Pancreas (tissue), 10 donors: ENCODE measurements at regions not wholly inside any gene's neighbourhood (a gene's known extent, or its start where the extent isn't known, plus 50 kb on each side); places are given as distances from the start of the nearest gene placed in this dataset.

ENCODE experiments used
- ATAC-seq, 4 donors: fragments of 200-7000 bp; cut with Tn5 transposase; one replicate each; pipeline versions ENCODE4 v1.8.0 to v1.9.1; 2020; ENCODE audit warnings: mild to moderate bottlenecking in 4 of 4, moderate library complexity in 4 of 4
- DNase-seq, 6 donors: peaks; one replicate each; pipeline ENCODE4 v3.0.0-alpha.2; 2020
- FAIRE-seq: peaks from 2 replicates; lab custom pipeline; 2012; peaks lifted over from hg19 to GRCh38; lab: Jason Lieb, UNC
- H3K27ac ChIP-seq, 4 donors: fragments of 200-600 bp; sonication (generic); 1 replicate in 3 of 4; 2 replicates in 1 of 4; pipeline versions ENCODE4 v1.5.0 to v1.8.0; 2020
- H3K27me3 ChIP-seq, 4 donors: fragments of 200-600 bp; one replicate each; pipeline ENCODE4 v1.8.0; 2021
- H3K36me3 ChIP-seq, 3 donors: fragments of 200-600 bp; sonication (generic) in 1 of 3; one replicate each; pipeline versions ENCODE4 v1.5.0 to v1.8.0; 2020 to 2021
- H3K4me1 ChIP-seq, 3 donors: fragments of 200-600 bp; one replicate each; pipeline ENCODE4 v1.8.0; 2021
- H3K4me3 ChIP-seq, 4 donors: fragments of 200-600 bp; sonication (generic) in 2 of 4; one replicate each; pipeline versions ENCODE4 v1.5.0 to v1.8.0; 2020 to 2021
- H3K9me3 ChIP-seq, 4 donors: fragments of 200-600 bp; one replicate each; pipeline ENCODE4 v1.8.0; 2021
- CTCF ChIP-seq, 4 donors: fragments of 200-600 bp; sonication (generic) in 3 of 4; IDR thresholded peaks; one replicate each; pipeline versions ENCODE4 v1.5.0 to v1.8.0; 2021; ENCODE audit warnings: antibody characterized with exemption in 4 of 4
- WGBS, 2 donors: extraction: QIAGEN DNeasy Blood & Tissue Kit; methylation state at CpG; one replicate each; pipeline ENCODE4 v1.1.7; 2013; 5-methylcytosine and 5-hydroxymethylcytosine counted together
- intact Hi-C, 3 donors: fragments of 100-400 bp; cut with DNase I; formaldehyde crosslinking; loops; one replicate each; pipeline versions ENCODE4 v1.11.1 to v1.14.2; 2022
- donor health status: healthy with polysubstance abuse.
- donor health status: DM: no; HTN: no; CAD: no; lungs with moderate emphysema.
- donor health status: DM: no; HTN: no; CAD: no.
- donor health status: control.
- donor health status: control.
- donor health status: Bipolar disorder and iron deficiency.
- donor health status: DM: yes; HTN: yes; CAD: no.
- donor health status: DM: no; HTN: no; CAD: no.
- donor health status: DM: no; HTN: no; CAD: no.
- donor health status: DM: yes; HTN: yes; CAD: no.

- ATAC-seq (no peak), DNase-seq (no peak), FAIRE-seq (no peak)
- no peak overlapping the region for H3K27ac ChIP-seq
- intact Hi-C loops: no loop called here
- H3K9me3 ChIP-seq: no peaks in the 10 kb centered on the region
- H3K4me3 ChIP-seq: no peak overlapping the region
- WGBS, 2 donors: 44 to 58% methylated on average over 1 of the region's 1 CpG
- no peaks in the 10 kb centered on the region for H3K36me3 ChIP-seq
- no peak for TF ChIP-seq CTCF (IDR thresholded peaks at IDR 0.05)
- H3K27me3 ChIP-seq: no peaks in the 10 kb centered on the region
- H3K4me1 ChIP-seq: no peaks in the 10 kb centered on the region
These were observed 403.3 kb downstream of the PLK2 start for GRCh38 chr5:58056546-58056945.

GRCh38 chr5:58054018-58054417, 405.9 kb downstream of the PLK2 start:
- H3K27me3 ChIP-seq: no peaks in the 10 kb centered on the region
- H3K4me3 ChIP-seq: no peak overlapping the region
- TF ChIP-seq CTCF (IDR thresholded peaks at IDR 0.05): no peak
- H3K9me3 ChIP-seq: no peaks in the 10 kb centered on the region
- 96 to 100% methylated on average over 1 of the region's 1 CpG for WGBS, 2 donors
- DNase-seq (no peak), ATAC-seq (no peak), FAIRE-seq (no peak)
- no peak overlapping the region for H3K27ac ChIP-seq
- peaks cover 0 to 8% (median 2%) of the 10 kb centered on the region in 3 donors for H3K4me1 ChIP-seq
- intact Hi-C loops: no loop called here
- H3K36me3 ChIP-seq: no peaks in the 10 kb centered on the region

GRCh38 chr5:58048954-58049353, 410.9 kb downstream of the PLK2 start:
- no peak for TF ChIP-seq CTCF (IDR thresholded peaks at IDR 0.05)
- Histone ChIP-seq H3K36me3 (no peaks in the 10 kb centered on the region), H3K4me1 (peaks cover 0 to 10% (median 4%) of the 10 kb centered on the region in 3 donors), H3K9me3 (no peaks in the 10 kb centered on the region), H3K27ac (no peak overlapping the region), H3K4me3 (no peak overlapping the region), H3K27me3 (no peaks in the 10 kb centered on the region)
- FAIRE-seq: no peak
- DNase-seq: no peak
- peak in 2 of 4 donors; percentile 50 to 55 for ATAC-seq
- intact Hi-C loops: no loop called here
- WGBS, 2 donors: 41 to 43% methylated on average over 3 of the region's 3 CpGs

- H3K9me3 ChIP-seq: no peaks in the 10 kb centered on the region
- no peaks in the 10 kb centered on the region for H3K27me3 ChIP-seq
- H3K4me3 ChIP-seq: no peak overlapping the region
- no peak for TF ChIP-seq CTCF (IDR thresholded peaks at IDR 0.05)
- ATAC-seq: no peak
- no peak overlapping the region for H3K27ac ChIP-seq
- H3K4me1 ChIP-seq: peaks cover 0 to 10% (median 4%) of the 10 kb centered on the region in 3 donors
- FAIRE-seq: no peak
- intact Hi-C loops: no loop called here
- no peaks in the 10 kb centered on the region for H3K36me3 ChIP-seq
- DNase-seq: no peak
- WGBS, 2 donors: 85% methylated on average over 4 of the region's 4 CpGs
These were observed 411.5 kb downstream of the PLK2 start for GRCh38 chr5:58048185-58048925.

- no peaks in the 10 kb centered on the region for H3K9me3 ChIP-seq
- intact Hi-C loops: no loop called here
- no peaks in the 10 kb centered on the region for H3K27me3 ChIP-seq
- TF ChIP-seq CTCF (IDR thresholded peaks at IDR 0.05): no peak
- H3K4me3 ChIP-seq: no peak overlapping the region
- DNase-seq: no peak
- no peak overlapping the region for H3K27ac ChIP-seq
- ATAC-seq: no peak
- H3K36me3 ChIP-seq: no peaks in the 10 kb centered on the region
- FAIRE-seq: no peak
- H3K4me1 ChIP-seq: peaks cover 0 to 10% (median 4%) of the 10 kb centered on the region in 3 donors
- 80 to 96% methylated on average over 1 of the region's 1 CpG for WGBS, 2 donors
These were observed 413.5 kb downstream of the PLK2 start for GRCh38 chr5:58046371-58046770.
